HG03469 (cell line): ENCODE measurements at regions not wholly inside any gene's neighbourhood (a gene's known extent, or its start where the extent isn't known, plus 50 kb on each side); places are given as distances from the start of the nearest gene placed in this dataset.

Experiments
- ATAC-seq: cut with Tn5 transposase; IDR thresholded peaks from one replicate; pipeline ENCODE4 v1.9.1; 2021; ENCODE audit warnings: mild to moderate bottlenecking, moderate library complexity, moderate number of reproducible peaks; ENCODE audit not compliant: unreplicated experiment

GRCh38 chr3:139197251-139197650 is 146.6 kb upstream of the MRPS22 start:
- no peak for ATAC-seq

GRCh38 chr3:139198186-139198585 is 145.6 kb upstream of the MRPS22 start:
- ATAC-seq: no peak

- no peak for ATAC-seq
Observed at GRCh38 chr3:139198929-139199328, 144.9 kb upstream of the MRPS22 start.

- ATAC-seq: no peak
Observed at GRCh38 chr3:139199421-139200010, 144.3 kb upstream of the MRPS22 start.

GRCh38 chr3:139201446-139202225 is 142.2 kb upstream of the MRPS22 start:
- ATAC-seq: no peak

- ATAC-seq: peak; percentile 46
Observed at GRCh38 chr3:139202226-139202958, 141.4 kb upstream of the MRPS22 start.

- ATAC-seq: no peak
Observed at GRCh38 chr3:139202959-139203349, 140.9 kb upstream of the MRPS22 start.

GRCh38 chr3:139203752-139204151 is 140.1 kb upstream of the MRPS22 start:
- no peak for ATAC-seq

GRCh38 chr3:139204728-139205127 is 139.1 kb upstream of the MRPS22 start:
- no peak for ATAC-seq

- ATAC-seq: no peak
Observed at GRCh38 chr3:139213936-139214335, 129.9 kb upstream of the MRPS22 start.

GRCh38 chr3:139216958-139217357 is 126.9 kb upstream of the MRPS22 start:
- ATAC-seq: no peak

- ATAC-seq: no peak
Observed at GRCh38 chr3:139217633-139218032, 126.2 kb upstream of the MRPS22 start.

GRCh38 chr3:139218046-139218445 is 125.8 kb upstream of the MRPS22 start:
- no peak for ATAC-seq

- no peak for ATAC-seq
Observed at GRCh38 chr3:139219463-139219862, 124.4 kb upstream of the MRPS22 start.

GRCh38 chr3:139222100-139222657 is 121.6 kb upstream of the MRPS22 start:
- no peak for ATAC-seq

- ATAC-seq: no peak
Observed at GRCh38 chr3:139225548-139225947, 118.3 kb upstream of the MRPS22 start.

- no peak for ATAC-seq
Observed at GRCh38 chr3:139226731-139227130, 117.1 kb upstream of the MRPS22 start.

- no peak for ATAC-seq
Observed at GRCh38 chr3:139227165-139227564, 116.7 kb upstream of the MRPS22 start.

- ATAC-seq: no peak
Observed at GRCh38 chr3:139227827-139228226, 116.0 kb upstream of the MRPS22 start.

GRCh38 chr3:139230391-139230790 is 113.4 kb upstream of the MRPS22 start:
- ATAC-seq: no peak

GRCh38 chr3:139231555-139232281 is 112.1 kb upstream of the MRPS22 start:
- no peak for ATAC-seq
